IPS-18a (cell line): ENCODE measurements at regions not wholly inside any gene's neighbourhood (a gene's known extent, or its start where the extent isn't known, plus 50 kb on each side); places are given as distances from the start of the nearest gene placed in this dataset.
"Not testable (repeated sequence)": the region's sequence is repeated elsewhere in the genome, so short reads cannot be mapped to it uniquely, and the experiment has no call there.

Source experiments
- H3K27ac ChIP-seq: one replicate; pipeline ENCODE4 v1.5.1; 2013; ENCODE audit warnings: low read length
- H3K27me3 ChIP-seq: one replicate; pipeline ENCODE4 v1.6.1; 2013; ENCODE audit warnings: mild to moderate bottlenecking, low read length; ENCODE audit not compliant: control insufficient read depth, insufficient read depth
- H3K36me3 ChIP-seq: one replicate; pipeline ENCODE4 v1.6.1; 2013; ENCODE audit warnings: low read depth, low read length; ENCODE audit not compliant: control insufficient read depth
- H3K4me1 ChIP-seq: one replicate; pipeline ENCODE4 v1.6.1; 2013; ENCODE audit warnings: low read depth, low read length; ENCODE audit not compliant: control insufficient read depth
- H3K4me3 ChIP-seq: one replicate; pipeline ENCODE4 v1.5.1; 2013; ENCODE audit warnings: low read length
- H3K9ac ChIP-seq: one replicate; pipeline ENCODE4 v1.6.1; 2013; ENCODE audit warnings: mild to moderate bottlenecking, low read length, moderate library complexity
- H3K9me3 ChIP-seq: one replicate; pipeline ENCODE4 v1.6.1; 2013; ENCODE audit warnings: low read depth, low read length; ENCODE audit not compliant: control insufficient read depth

- no peaks in the 10 kb centered on the region for H3K9me3 ChIP-seq
- H3K27me3 ChIP-seq: no peaks in the 10 kb centered on the region
- H3K4me1 ChIP-seq: no peaks in the 10 kb centered on the region
- no peaks in the 10 kb centered on the region for H3K36me3 ChIP-seq
- H3K27ac ChIP-seq: no peak overlapping the region
- H3K9ac ChIP-seq: no peak overlapping the region
- no peak overlapping the region for H3K4me3 ChIP-seq
These were observed 320.6 kb upstream of the BRINP1 start for GRCh38 chr9:119689879-119690278.

GRCh38 chr9:119688547-119688946 lies 319.3 kb upstream of the BRINP1 start:
- no peaks in the 10 kb centered on the region for H3K36me3 ChIP-seq
- no peak overlapping the region for H3K9ac ChIP-seq
- H3K9me3 ChIP-seq: no peaks in the 10 kb centered on the region
- H3K27me3 ChIP-seq: no peaks in the 10 kb centered on the region
- H3K4me1 ChIP-seq: no peaks in the 10 kb centered on the region
- no peak overlapping the region for H3K4me3 ChIP-seq
- H3K27ac ChIP-seq: no peak overlapping the region

- Histone ChIP-seq H3K27me3 (no peaks in the 10 kb centered on the region), H3K36me3 (no peaks in the 10 kb centered on the region), H3K27ac (no peak overlapping the region), H3K4me1 (peaks cover 12% of the 10 kb centered on the region), H3K4me3 (no peak overlapping the region), H3K9ac (no peak overlapping the region), H3K9me3 (no peaks in the 10 kb centered on the region)
These were observed 308.7 kb upstream of the BRINP1 start for GRCh38 chr9:119677811-119678505.

GRCh38 chr9:119675951-119676350 lies 306.7 kb upstream of the BRINP1 start:
- Histone ChIP-seq H3K4me3 (no peak overlapping the region), H3K36me3 (no peaks in the 10 kb centered on the region), H3K4me1 (peaks cover 12% of the 10 kb centered on the region), H3K27ac (no peak overlapping the region), H3K9ac (no peak overlapping the region), H3K9me3 (no peaks in the 10 kb centered on the region), H3K27me3 (no peaks in the 10 kb centered on the region)

- H3K9ac ChIP-seq, H3K36me3 ChIP-seq, H3K9me3 ChIP-seq, H3K27ac ChIP-seq, H3K27me3 ChIP-seq, H3K4me3 ChIP-seq: not testable (repeated sequence)
- peaks cover 16% of the 10 kb centered on the region for H3K4me1 ChIP-seq
These were observed 303.5 kb upstream of the BRINP1 start for GRCh38 chr9:119672763-119673162.

- Histone ChIP-seq H3K9ac (no peak overlapping the region), H3K36me3 (no peaks in the 10 kb centered on the region), H3K4me3 (no peak overlapping the region), H3K27ac (no peak overlapping the region), H3K4me1 (peaks cover 4% of the 10 kb centered on the region), H3K27me3 (no peaks in the 10 kb centered on the region), H3K9me3 (no peaks in the 10 kb centered on the region)
These were observed 298.7 kb upstream of the BRINP1 start for GRCh38 chr9:119667916-119668315.

- no peak overlapping the region for H3K27ac ChIP-seq
- H3K4me1 ChIP-seq: peaks cover 4% of the 10 kb centered on the region
- no peaks in the 10 kb centered on the region for H3K9me3 ChIP-seq
- H3K4me3 ChIP-seq: no peak overlapping the region
- H3K9ac ChIP-seq: no peak overlapping the region
- no peaks in the 10 kb centered on the region for H3K27me3 ChIP-seq
- no peaks in the 10 kb centered on the region for H3K36me3 ChIP-seq
These were observed 297.9 kb upstream of the BRINP1 start for GRCh38 chr9:119667163-119667562.

GRCh38 chr9:119662329-119662728 lies 293.1 kb upstream of the BRINP1 start:
- Histone ChIP-seq H3K4me1 (no peaks in the 10 kb centered on the region), H3K9ac (no peak overlapping the region), H3K4me3 (no peak overlapping the region), H3K27ac (no peak overlapping the region), H3K36me3 (no peaks in the 10 kb centered on the region), H3K27me3 (no peaks in the 10 kb centered on the region), H3K9me3 (no peaks in the 10 kb centered on the region)

GRCh38 chr9:119652931-119653330 lies 283.7 kb upstream of the BRINP1 start:
- Histone ChIP-seq H3K9ac (no peak overlapping the region), H3K27ac (no peak overlapping the region), H3K9me3 (no peaks in the 10 kb centered on the region), H3K36me3 (no peaks in the 10 kb centered on the region), H3K4me1 (no peaks in the 10 kb centered on the region), H3K4me3 (no peak overlapping the region), H3K27me3 (no peaks in the 10 kb centered on the region)

- H3K27me3 ChIP-seq: no peaks in the 10 kb centered on the region
- H3K9me3 ChIP-seq: no peaks in the 10 kb centered on the region
- H3K9ac ChIP-seq: no peak overlapping the region
- no peak overlapping the region for H3K4me3 ChIP-seq
- no peaks in the 10 kb centered on the region for H3K4me1 ChIP-seq
- H3K36me3 ChIP-seq: no peaks in the 10 kb centered on the region
- H3K27ac ChIP-seq: no peak overlapping the region
These were observed 280.0 kb upstream of the BRINP1 start for GRCh38 chr9:119649205-119649604.

- Histone ChIP-seq H3K9me3 (no peaks in the 10 kb centered on the region), H3K4me1 (no peaks in the 10 kb centered on the region), H3K4me3 (no peak overlapping the region), H3K9ac (no peak overlapping the region), H3K27ac (no peak overlapping the region), H3K36me3 (no peaks in the 10 kb centered on the region), H3K27me3 (no peaks in the 10 kb centered on the region)
These were observed 270.2 kb upstream of the BRINP1 start for GRCh38 chr9:119639287-119639955.

GRCh38 chr9:119634006-119634405 lies 264.8 kb upstream of the BRINP1 start:
- H3K36me3 ChIP-seq: no peaks in the 10 kb centered on the region
- H3K4me3 ChIP-seq: no peak overlapping the region
- no peak overlapping the region for H3K27ac ChIP-seq
- no peaks in the 10 kb centered on the region for H3K27me3 ChIP-seq
- H3K9ac ChIP-seq: no peak overlapping the region
- no peaks in the 10 kb centered on the region for H3K4me1 ChIP-seq
- no peaks in the 10 kb centered on the region for H3K9me3 ChIP-seq
